NCI-H2171 treated with DMSO at 0.1 percent for 48 hours (cell line): ENCODE measurements at regions not wholly inside any gene's neighbourhood (a gene's known extent, or its start where the extent isn't known, plus 50 kb on each side); places are given as distances from the start of the nearest gene placed in this dataset.
"Not testable (repeated sequence)": the region's sequence is repeated elsewhere in the genome, so short reads cannot be mapped to it uniquely, and the experiment has no call there.

Source experiments
- DNase-seq: peaks from one replicate; lab custom pipeline; 2025; lab: John Stamatoyannopoulos, UW

- no peak for DNase-seq
Measured at GRCh38 chr3:96324087-96324486, 490.3 kb upstream of the EPHA6 start.

GRCh38 chr3:96330795-96331194 is 483.6 kb upstream of the EPHA6 start:
- DNase-seq = no peak

DNA sequence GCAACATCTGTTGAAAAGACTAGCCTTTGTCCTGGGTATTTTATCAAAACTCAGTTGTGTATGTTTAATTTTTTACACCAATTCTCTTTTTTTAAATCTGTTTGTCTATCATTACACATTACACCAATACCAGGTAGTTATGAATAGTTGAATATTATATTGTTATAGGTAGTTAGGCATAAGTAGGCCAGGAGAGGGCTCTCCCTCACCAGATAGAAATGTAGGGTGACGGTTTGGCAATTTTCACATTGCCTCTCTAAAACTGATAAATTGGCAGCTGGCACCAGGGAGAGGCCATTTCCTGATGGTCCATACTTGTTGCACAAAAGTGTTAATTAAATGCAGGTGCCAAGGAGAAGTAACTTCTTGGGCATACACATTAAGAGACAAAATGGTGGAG is 483.1 kb upstream of the EPHA6 start:
- DNase-seq = no peak

- no peak for DNase-seq
Measured at GRCh38 chr3:96334779-96335178, 479.6 kb upstream of the EPHA6 start.

DNA sequence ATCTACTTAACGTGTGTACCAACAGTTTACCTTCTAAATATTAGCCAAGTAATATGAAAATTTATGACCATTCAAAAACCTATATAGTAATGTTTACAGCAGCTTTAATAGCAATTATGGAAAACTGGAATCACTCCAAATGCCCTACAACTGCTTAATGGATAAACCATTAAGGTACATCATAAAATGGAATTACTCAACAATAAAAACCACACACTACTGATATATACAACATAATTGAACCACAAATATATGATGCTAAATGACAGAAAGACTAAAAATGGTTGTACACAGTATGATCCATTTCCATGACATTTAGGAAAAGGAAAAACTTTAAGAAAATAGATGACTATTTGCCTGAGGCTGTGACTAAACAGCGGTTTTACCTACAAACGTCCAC is 467.1 kb upstream of the EPHA6 start:
- DNase-seq = no peak

DNA sequence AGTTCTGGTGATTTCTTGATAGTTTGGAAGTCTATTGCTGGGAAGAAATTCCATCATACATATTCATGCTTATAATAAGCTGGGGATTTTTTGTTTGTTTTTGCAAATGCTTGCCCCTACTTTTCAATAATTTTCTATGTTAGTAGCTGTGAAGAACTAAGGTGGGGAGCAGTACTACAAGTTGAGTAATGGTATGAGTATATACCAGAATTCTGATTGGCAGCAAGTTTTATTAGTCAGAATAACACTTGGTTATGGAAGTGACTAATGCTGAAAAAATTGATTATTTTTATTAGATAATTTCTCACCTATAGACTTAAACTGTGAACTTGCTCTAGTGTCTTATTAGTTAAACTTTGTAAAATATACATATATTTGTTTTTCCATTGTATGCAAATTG is 462.8 kb upstream of the EPHA6 start:
- not testable (repeated sequence) for DNase-seq

DNA sequence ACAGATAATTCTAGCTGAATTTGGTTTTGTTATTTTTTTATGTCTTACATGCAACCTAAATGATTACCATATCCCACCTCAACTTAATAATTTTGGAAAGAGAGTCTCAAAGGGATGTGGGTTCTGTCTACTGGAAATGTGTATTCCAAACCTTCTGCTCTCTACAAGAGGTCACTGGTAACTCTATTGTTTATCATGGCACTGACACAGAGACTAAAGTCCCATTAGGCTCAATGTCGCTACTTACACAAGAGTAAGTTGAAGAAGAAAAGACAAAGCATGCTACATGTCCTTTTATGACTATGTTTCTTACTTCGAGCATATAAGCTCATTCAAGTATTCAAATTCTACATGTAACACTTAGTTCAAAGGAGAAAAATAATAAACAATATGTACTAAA is 460.3 kb upstream of the EPHA6 start:
- DNase-seq = no peak

DNA sequence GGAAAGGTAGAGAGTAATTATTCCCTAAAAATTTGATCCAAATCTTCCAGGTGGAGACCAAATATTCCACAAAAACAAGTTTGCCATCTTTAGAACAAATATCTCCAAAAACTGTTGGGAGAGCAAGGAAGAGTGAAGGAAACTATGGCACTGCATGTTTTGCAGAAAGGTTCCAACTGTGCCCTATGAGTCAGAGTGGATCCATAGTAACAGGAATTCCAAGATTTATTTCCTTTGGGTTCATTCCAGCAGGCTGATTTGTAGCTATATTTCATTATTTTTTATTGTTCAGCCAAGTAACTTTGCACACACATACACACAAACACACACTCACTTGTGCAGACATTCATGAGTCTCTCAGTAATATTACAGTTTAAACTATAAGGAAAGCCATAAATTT is 459.7 kb upstream of the EPHA6 start:
- DNase-seq = no peak

GRCh38 chr3:96361241-96361640 is 453.2 kb upstream of the EPHA6 start:
- DNase-seq = no peak

- DNase-seq = no peak
Measured at GRCh38 chr3:96370637-96371036, 443.8 kb upstream of the EPHA6 start.

GRCh38 chr3:96410006-96410730 is 404.2 kb upstream of the EPHA6 start:
- no peak for DNase-seq

GRCh38 chr3:96416549-96417255 is 397.7 kb upstream of the EPHA6 start:
- DNase-seq = no peak

GRCh38 chr3:96428097-96428496 is 386.3 kb upstream of the EPHA6 start:
- DNase-seq = no peak

- no peak for DNase-seq
Measured at GRCh38 chr3:96430079-96430478, 384.3 kb upstream of the EPHA6 start.

- no peak for DNase-seq
Measured at GRCh38 chr3:96434651-96435050, 379.7 kb upstream of the EPHA6 start.

- DNase-seq = no peak
Measured at GRCh38 chr3:96449346-96449745, 365.0 kb upstream of the EPHA6 start.

DNA sequence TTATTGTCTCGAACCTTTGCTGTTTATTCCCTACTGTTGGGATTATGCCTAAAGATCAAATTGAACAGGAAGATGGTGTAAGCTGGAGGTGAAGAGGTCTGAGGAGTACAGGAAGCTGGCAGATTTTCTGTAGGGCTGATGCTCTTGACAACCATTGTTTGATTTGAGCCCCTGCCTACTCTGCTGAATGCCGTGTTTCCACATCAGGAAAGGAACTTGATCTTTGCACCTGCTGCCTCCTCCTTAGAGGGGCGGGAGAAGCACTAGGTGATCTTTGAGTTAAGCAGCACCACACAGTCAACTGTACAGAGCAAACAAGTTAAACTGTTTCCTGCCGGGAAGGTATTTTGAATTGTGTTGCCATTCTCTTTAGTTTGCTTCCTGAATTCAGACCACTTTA is 364.6 kb upstream of the EPHA6 start:
- DNase-seq = no peak

GRCh38 chr3:96450699-96451098 is 363.7 kb upstream of the EPHA6 start:
- DNase-seq = no peak

GRCh38 chr3:96465521-96465920 is 348.9 kb upstream of the EPHA6 start:
- DNase-seq = no peak

DNA sequence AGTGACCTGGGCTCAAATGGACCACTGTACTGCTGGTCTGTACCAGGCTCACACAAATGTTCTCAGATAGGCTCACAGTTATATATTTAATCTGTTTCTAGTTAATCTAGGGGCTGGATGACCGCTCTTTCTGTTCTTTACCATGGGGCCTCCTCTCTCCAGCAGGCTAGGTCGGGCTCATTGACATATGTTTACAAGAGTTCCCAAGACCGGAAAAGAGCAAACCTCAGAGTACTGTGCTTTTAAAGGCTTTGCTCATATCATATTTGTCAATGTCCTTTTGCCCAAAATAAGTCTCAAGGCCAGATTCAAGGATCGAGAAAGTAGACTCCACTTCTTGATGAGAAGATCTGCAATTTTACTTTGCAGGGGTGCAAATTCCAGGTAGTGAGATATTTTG is 348.0 kb upstream of the EPHA6 start:
- DNase-seq = no peak

GRCh38 chr3:96467639-96468038 is 346.8 kb upstream of the EPHA6 start:
- no peak for DNase-seq

DNA sequence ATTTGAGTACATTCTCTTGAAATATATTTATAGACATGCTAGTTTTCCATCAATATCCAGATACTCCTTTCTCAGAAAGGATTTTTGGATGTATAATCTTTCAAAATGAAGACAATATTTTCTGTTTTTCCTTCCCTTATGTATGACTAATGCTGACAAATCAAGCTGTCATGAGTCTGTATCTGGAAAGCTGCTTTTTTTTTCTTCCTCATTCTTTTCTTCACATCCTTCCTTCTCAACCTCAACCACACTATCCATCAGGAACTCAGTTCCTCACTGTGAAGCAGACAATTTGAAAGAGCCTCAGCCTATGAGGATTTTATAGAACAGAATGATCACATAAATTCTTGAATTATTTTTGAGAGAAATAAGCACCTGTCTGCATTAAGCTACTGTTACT is 335.9 kb upstream of the EPHA6 start:
- DNase-seq = no peak

GRCh38 chr3:96480881-96481280 is 333.5 kb upstream of the EPHA6 start:
- DNase-seq = no peak

GRCh38 chr3:96483191-96483590 is 331.2 kb upstream of the EPHA6 start:
- DNase-seq = not testable (repeated sequence)
